Endothelial cell of umbilical vein (primary cell): ENCODE measurements at regions not wholly inside any gene's neighbourhood (a gene's known extent, or its start where the extent isn't known, plus 50 kb on each side); places are given as distances from the start of the nearest gene placed in this dataset.

Experiments used
- FOS ChIP-seq: IDR thresholded peaks from 2 replicates; pipeline ENCODE4 v1.6.1; 2011; ENCODE audit warnings: mild to moderate bottlenecking, low read length, moderate library complexity, borderline replicate concordance; ENCODE audit not compliant: insufficient read depth
- POLR2A ChIP-seq: IDR thresholded peaks from 2 replicates; pipeline ENCODE4 v1.6.1; 2012; ENCODE audit warnings: low read depth, mild to moderate bottlenecking, control low read depth, low read length
- POLR2AphosphoS5 ChIP-seq: IDR thresholded peaks from 2 replicates; pipeline ENCODE4 v1.6.1; 2012; ENCODE audit warnings: low read depth, mild to moderate bottlenecking, control low read depth, low read length, moderate library complexity; ENCODE audit not compliant: insufficient read depth
- TF ChIP-seq, protein P1 (sequence below), 2 donors: IDR thresholded peaks; 1 replicate in 1 of 2; 2 replicates in 1 of 2; pipeline ENCODE4 v1.5.1; 2011; ENCODE audit warnings: low read length in 2 of 2, mild to moderate bottlenecking in 2 of 2, moderate library complexity in 2 of 2, control low read depth in 1 of 2, inconsistent platforms in 1 of 2, low read depth in 1 of 2; ENCODE audit not compliant: insufficient read depth in 1 of 2; ENCODE audit errors: extremely low read depth in 1 of 2
- TF ChIP-seq, protein P2 (sequence below): IDR thresholded peaks from 2 replicates; pipeline ENCODE4 v1.6.1; 2011; ENCODE audit not compliant: insufficient read depth, insufficient read length

- TF ChIP-seq, protein P1, sequence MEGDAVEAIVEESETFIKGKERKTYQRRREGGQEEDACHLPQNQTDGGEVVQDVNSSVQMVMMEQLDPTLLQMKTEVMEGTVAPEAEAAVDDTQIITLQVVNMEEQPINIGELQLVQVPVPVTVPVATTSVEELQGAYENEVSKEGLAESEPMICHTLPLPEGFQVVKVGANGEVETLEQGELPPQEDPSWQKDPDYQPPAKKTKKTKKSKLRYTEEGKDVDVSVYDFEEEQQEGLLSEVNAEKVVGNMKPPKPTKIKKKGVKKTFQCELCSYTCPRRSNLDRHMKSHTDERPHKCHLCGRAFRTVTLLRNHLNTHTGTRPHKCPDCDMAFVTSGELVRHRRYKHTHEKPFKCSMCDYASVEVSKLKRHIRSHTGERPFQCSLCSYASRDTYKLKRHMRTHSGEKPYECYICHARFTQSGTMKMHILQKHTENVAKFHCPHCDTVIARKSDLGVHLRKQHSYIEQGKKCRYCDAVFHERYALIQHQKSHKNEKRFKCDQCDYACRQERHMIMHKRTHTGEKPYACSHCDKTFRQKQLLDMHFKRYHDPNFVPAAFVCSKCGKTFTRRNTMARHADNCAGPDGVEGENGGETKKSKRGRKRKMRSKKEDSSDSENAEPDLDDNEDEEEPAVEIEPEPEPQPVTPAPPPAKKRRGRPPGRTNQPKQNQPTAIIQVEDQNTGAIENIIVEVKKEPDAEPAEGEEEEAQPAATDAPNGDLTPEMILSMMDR (IDR thresholded peaks at IDR 0.05; ENCODE audit: extremely low read depth in 1 of 2, insufficient read depth in 1 of 2, low read depth in 1 of 2, low read length in 2 of 2), result no peak
- TF ChIP-seq, protein P2, sequence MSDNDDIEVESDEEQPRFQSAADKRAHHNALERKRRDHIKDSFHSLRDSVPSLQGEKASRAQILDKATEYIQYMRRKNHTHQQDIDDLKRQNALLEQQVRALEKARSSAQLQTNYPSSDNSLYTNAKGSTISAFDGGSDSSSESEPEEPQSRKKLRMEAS, result no peak
- TF ChIP-seq POLR2AphosphoS5 (no peak), POLR2A (no peak), FOS (no peak)
Observed at GRCh38 chr16:52676959-52677358, 130.0 kb upstream of the TOX3 start.
